Aorta (tissue), 5 donors: ENCODE measurements at regions not wholly inside any gene's neighbourhood (a gene's known extent, or its start where the extent isn't known, plus 50 kb on each side); places are given as distances from the start of the nearest gene placed in this dataset.

Experiments used
- ATAC-seq: fragments of 200-7000 bp; cut with Tn5 transposase; one replicate; pipeline ENCODE4 v1.9.1; 2022; ENCODE audit warnings: moderate library complexity; ENCODE audit not compliant: low FRiP score
- DNase-seq, 2 donors: peaks; one replicate each; pipeline ENCODE4 v3.0.0-alpha.2; 2020
- H3K27ac ChIP-seq, 2 donors: one replicate each; pipeline ENCODE4 v1.5.1; 2013; ENCODE audit warnings: low read length in 2 of 2, mild to moderate bottlenecking in 2 of 2, moderate library complexity in 2 of 2, control low read depth in 1 of 2, inconsistent platforms in 1 of 2, low read depth in 1 of 2
- H3K27me3 ChIP-seq, 2 donors: one replicate each; pipeline ENCODE4 v1.6.1; 2013; ENCODE audit warnings: control low read depth in 1 of 2, low read length in 1 of 2, mild to moderate bottlenecking in 1 of 2, moderate library complexity in 1 of 2; ENCODE audit not compliant: insufficient read depth in 2 of 2, control insufficient read depth in 1 of 2
- H3K36me3 ChIP-seq, 2 donors: one replicate each; pipeline ENCODE4 v1.6.1; 2013; ENCODE audit warnings: control low read depth in 1 of 2, low read length in 1 of 2, mild to moderate bottlenecking in 1 of 2; ENCODE audit not compliant: insufficient read depth in 2 of 2, control insufficient read depth in 1 of 2
- H3K4me1 ChIP-seq, 2 donors: one replicate each; pipeline ENCODE4 v1.6.1; 2013; ENCODE audit warnings: low read length in 2 of 2, control low read depth in 1 of 2, mild to moderate bottlenecking in 1 of 2, moderate library complexity in 1 of 2; ENCODE audit not compliant: insufficient read depth in 2 of 2, control insufficient read depth in 1 of 2
- H3K4me3 ChIP-seq, 2 donors: one replicate each; pipeline ENCODE4 v1.5.1; 2013; ENCODE audit warnings: low read length in 2 of 2, control low read depth in 1 of 2, mild to moderate bottlenecking in 1 of 2
- H3K9me3 ChIP-seq: one replicate; pipeline ENCODE4 v1.6.1; 2013; ENCODE audit warnings: mild to moderate bottlenecking, low read length; ENCODE audit not compliant: control insufficient read depth
- WGBS, 2 donors: extraction: QIAGEN DNeasy Blood & Tissue Kit; methylation state at CpG; one replicate each; pipeline ENCODE4 v1.1.7; 2013; 5-methylcytosine and 5-hydroxymethylcytosine counted together
- intact Hi-C, 2 donors: fragments of 100-400 bp; cut with DNase I; formaldehyde crosslinking; loops; one replicate each; pipeline versions ENCODE4 v1.14.2 to v1.15.0; 2022
- donor health status: healthy with polysubstance abuse.
- donor health status: Bipolar disorder and iron deficiency.
- donor health status: DM: no; HTN: no; CAD: no.
- donor health status: DM: no; HTN: no; CAD: no.
- donor health status: DM: yes; HTN: yes; CAD: no.

GRCh38 chr5:115458003-115458409 is 86.6 kb downstream of the FEM1C start:
- ATAC-seq = no peak
- H3K27me3 ChIP-seq = no peaks in the 10 kb centered on the region
- WGBS, 2 donors = 57 to 63% methylated on average over 4 of the region's 4 CpGs
- H3K4me3 ChIP-seq = no peak overlapping the region
- no peaks in the 10 kb centered on the region for H3K36me3 ChIP-seq
- intact Hi-C loops = no loop called here
- DNase-seq = no peak
- H3K27ac ChIP-seq = no peak overlapping the region
- H3K9me3 ChIP-seq = no peaks in the 10 kb centered on the region
- no peaks in the 10 kb centered on the region for H3K4me1 ChIP-seq

- ATAC-seq = no peak
- H3K27me3 ChIP-seq = no peaks in the 10 kb centered on the region
Measured at GRCh38 chr5:115457571-115457970, 87.0 kb downstream of the FEM1C start.

DNA sequence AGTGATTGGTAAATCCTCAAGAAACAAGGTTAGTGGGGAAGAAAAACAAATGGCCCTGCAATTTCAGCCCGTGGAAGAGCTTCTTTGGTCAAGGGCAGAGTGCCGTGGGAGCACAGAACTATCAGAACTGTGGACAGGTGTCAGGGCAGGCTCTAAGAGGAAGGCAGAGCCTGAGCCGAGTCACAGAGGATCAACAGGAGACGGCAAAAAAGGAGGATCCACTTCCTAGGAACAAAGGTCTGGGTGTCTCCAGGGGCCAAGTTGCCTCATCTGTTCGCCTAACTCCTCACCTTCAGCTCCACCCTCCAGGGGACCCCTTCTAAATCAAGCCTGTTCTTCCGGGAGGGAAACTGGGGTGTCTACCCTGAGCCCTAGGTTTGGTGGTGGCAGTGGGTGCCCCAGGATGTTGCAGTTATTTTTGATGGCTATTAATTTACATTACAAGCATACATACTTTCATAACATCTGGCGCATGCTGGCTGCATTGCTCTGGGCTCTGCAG is 88.0 kb downstream of the FEM1C start:
- DNase-seq (no peak), ATAC-seq (no peak)
- Histone ChIP-seq H3K27ac (no peak overlapping the region), H3K4me1 (no peaks in the 10 kb centered on the region), H3K27me3 (no peaks in the 10 kb centered on the region), H3K4me3 (no peak overlapping the region), H3K9me3 (no peaks in the 10 kb centered on the region), H3K36me3 (no peaks in the 10 kb centered on the region)
- WGBS, 2 donors = 69 to 74% methylated on average over 7 of the region's 7 CpGs
- intact Hi-C loops = no loop called here

More at GRCh38 chr5:115457571-115457970, 87.0 kb downstream of the FEM1C start:
- no peak overlapping the region for H3K27ac ChIP-seq
- DNase-seq = no peak
- no peaks in the 10 kb centered on the region for H3K36me3 ChIP-seq
- intact Hi-C loops = no loop called here
- H3K9me3 ChIP-seq = no peaks in the 10 kb centered on the region
- 85 to 92% methylated on average over 6 of the region's 6 CpGs for WGBS, 2 donors
- H3K4me3 ChIP-seq = no peak overlapping the region
- H3K4me1 ChIP-seq = no peaks in the 10 kb centered on the region

DNA sequence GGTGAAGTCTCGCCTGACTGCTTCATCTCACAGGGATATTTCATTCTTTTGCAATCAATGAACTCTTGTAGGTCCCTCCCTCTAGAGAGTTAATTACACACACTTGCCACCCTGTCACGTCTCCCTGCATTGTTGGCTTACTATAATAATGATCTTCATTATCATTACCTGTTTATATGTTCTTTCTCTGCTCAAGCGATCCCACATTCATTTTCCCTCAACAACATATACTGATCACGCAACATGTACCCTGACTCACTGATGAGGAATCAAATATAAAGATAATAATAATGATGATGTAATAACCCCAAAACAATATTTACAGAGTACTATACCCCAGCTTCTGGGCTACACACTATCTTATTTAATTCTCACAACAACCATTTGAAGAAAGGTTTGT is 88.5 kb downstream of the FEM1C start:
- WGBS, 2 donors = 83 to 85% methylated on average over 4 of the region's 4 CpGs
- intact Hi-C loops = no loop called here
- no peaks in the 10 kb centered on the region for H3K27me3 ChIP-seq
- no peaks in the 10 kb centered on the region for H3K4me1 ChIP-seq
- H3K27ac ChIP-seq = no peak overlapping the region
- H3K9me3 ChIP-seq = no peaks in the 10 kb centered on the region
- DNase-seq = no peak
- H3K4me3 ChIP-seq = no peak overlapping the region
- no peaks in the 10 kb centered on the region for H3K36me3 ChIP-seq
- ATAC-seq = no peak

DNA sequence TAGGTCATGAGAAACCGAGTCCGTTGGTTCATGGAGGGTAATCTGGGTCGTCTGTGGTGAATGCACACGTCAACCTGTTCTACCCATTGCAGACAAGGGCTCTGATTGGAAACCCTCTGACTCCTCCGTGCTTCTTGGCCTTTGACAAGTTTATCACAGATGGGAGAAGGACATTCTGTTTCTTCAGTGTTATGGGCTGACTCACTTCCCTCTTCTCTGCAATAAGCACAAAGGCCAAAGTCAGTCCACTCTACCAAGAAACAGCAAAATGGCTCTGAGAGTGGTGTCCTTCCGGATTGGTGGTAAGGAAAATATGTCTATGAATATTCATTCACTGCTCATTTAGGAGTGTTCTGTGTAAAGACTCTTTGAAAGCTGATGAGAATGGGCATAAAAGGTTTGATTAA is 89.3 kb downstream of the FEM1C start:
- ATAC-seq (no peak), DNase-seq (no peak)
- Histone ChIP-seq H3K27me3 (no peaks in the 10 kb centered on the region), H3K4me3 (no peak overlapping the region), H3K36me3 (no peaks in the 10 kb centered on the region), H3K27ac (no peak overlapping the region), H3K9me3 (no peaks in the 10 kb centered on the region), H3K4me1 (no peaks in the 10 kb centered on the region)
- WGBS, 2 donors = 71 to 89% methylated on average over 6 of the region's 6 CpGs
- intact Hi-C loops = no loop called here

DNA sequence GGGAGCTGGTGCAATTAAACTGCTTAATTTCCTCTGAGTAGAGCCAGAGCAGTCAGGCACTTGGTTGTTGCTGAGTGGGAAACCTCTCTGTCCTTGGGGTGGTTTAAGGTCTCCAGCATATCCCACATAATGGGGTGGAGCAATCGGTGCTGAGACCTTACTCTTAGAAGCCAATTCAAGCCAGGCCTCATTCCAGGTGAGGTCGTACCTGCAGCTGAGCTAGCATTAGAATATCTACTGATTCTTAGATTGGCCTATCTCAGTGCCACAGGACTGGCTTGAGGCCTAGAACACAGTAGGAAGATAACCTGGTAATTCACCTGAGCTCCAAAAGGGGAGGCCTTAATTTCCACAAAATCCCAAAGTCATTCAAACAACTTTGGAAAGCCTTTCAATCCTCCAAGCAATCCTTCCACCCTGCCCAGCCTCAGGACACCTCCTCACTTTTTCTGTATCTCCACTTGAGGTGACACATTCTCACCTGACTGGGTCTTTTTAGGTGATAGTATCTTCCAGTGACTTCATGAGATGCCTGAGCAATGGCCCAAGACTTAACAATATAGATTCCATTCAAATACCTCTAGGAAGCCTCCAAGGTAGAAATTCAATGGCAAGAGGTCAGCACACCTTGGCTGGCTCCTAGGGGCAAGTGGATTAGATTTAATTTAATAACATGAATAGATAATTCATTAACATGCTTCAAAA is 91.0 kb downstream of the FEM1C start:
- intact Hi-C loops = no loop called here
- no peak for DNase-seq
- ATAC-seq = no peak
- no peaks in the 10 kb centered on the region for H3K27me3 ChIP-seq
- WGBS, 2 donors = 91 to 93% methylated on average over 2 of the region's 2 CpGs
- H3K36me3 ChIP-seq = no peaks in the 10 kb centered on the region
- H3K4me3 ChIP-seq = no peak overlapping the region
- no peaks in the 10 kb centered on the region for H3K4me1 ChIP-seq
- no peaks in the 10 kb centered on the region for H3K9me3 ChIP-seq
- H3K27ac ChIP-seq = no peak overlapping the region

DNA sequence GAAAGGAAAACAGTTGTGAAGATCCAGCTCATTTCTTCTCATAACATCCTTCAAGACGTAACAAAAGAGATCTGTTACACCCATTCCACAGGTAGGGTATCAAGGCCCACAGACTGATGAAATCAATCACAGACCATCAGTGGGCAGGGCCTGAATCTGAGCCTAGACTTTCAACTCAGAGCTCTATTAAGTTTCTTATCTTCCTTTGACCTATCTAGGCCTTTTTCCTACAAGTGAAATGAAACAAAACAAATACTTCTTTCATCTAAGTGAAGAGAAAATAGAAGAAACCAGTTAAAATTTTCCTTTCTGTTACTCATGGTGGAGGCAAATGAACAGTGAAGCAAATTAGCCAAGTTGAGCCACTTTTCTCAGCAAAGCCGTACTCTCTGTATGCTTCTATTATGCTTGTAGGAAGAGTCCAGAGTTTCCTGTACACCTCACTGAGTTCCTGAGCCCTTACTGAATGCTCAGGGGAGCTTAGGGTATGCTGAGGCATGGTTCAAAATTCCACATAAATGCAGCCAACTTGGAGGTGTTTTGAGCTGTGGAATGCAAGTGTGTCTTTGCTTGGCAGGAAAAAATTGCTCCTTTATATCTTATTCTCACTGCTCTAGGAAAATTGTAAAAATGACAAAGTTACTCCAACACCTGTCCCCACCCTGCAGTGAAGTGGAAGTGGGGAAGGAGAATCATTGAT is 91.9 kb downstream of the FEM1C start:
- intact Hi-C loops = no loop called here

GRCh38 chr5:115452083-115452482 is 92.5 kb downstream of the FEM1C start:
- Histone ChIP-seq H3K27ac (no peak overlapping the region), H3K4me3 (no peak overlapping the region), H3K4me1 (no peaks in the 10 kb centered on the region), H3K36me3 (no peaks in the 10 kb centered on the region), H3K27me3 (no peaks in the 10 kb centered on the region), H3K9me3 (no peaks in the 10 kb centered on the region)
- no peak for ATAC-seq
- intact Hi-C loops = no loop called here
- DNase-seq = no peak
- 85 to 89% methylated on average over 2 of the region's 2 CpGs for WGBS, 2 donors

More for the DNA sequence above, 91.9 kb downstream of the FEM1C start:
- Histone ChIP-seq H3K4me1 (no peaks in the 10 kb centered on the region), H3K36me3 (no peaks in the 10 kb centered on the region), H3K27ac (no peak overlapping the region), H3K4me3 (no peak overlapping the region), H3K9me3 (no peaks in the 10 kb centered on the region), H3K27me3 (no peaks in the 10 kb centered on the region)
- DNase-seq (no peak), ATAC-seq (no peak)
- WGBS, 2 donors = 73 to 82% methylated on average over 2 of the region's 2 CpGs

DNA sequence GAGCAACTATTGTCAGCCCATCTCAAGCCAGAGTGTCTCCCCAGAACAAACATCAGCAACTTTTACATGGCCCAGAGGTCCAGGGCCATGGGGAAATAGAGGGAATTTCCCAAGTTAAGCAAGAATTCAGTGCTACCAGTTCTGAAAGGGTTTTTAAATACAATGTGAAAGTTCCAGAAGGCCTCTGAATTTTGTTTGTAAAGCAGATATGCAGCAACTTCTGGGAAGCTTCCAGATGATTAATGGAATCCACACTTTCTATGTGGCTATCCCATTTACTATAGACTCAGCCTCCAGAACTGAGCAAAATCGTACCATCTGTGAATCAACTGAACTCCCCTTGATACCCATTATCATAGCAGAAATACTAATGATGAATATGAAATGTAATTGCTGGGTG is 93.8 kb downstream of the FEM1C start:
- Histone ChIP-seq H3K4me3 (no peak overlapping the region), H3K36me3 (no peaks in the 10 kb centered on the region), H3K27me3 (no peaks in the 10 kb centered on the region), H3K9me3 (no peaks in the 10 kb centered on the region), H3K27ac (no peak overlapping the region), H3K4me1 (no peaks in the 10 kb centered on the region)
- DNase-seq = no peak
- WGBS, 2 donors = 41 to 53% methylated on average over 1 of the region's 1 CpG
- no peak for ATAC-seq
- intact Hi-C loops = no loop called here
